ENCODE measurements at regions not wholly inside any gene's neighbourhood (a gene's known extent, or its start where the extent isn't known, plus 50 kb on each side); places are given as distances from the start of the nearest gene placed in this dataset.

- TF ChIP-seq CTCF (IDR thresholded peaks at IDR 0.05; ENCODE audit: insufficient read depth, missing control alignments) = no peak
- DNase-seq (ENCODE audit: insufficient read length, low spot score) (no peak), FAIRE-seq (no peak)
Observed at GRCh38 chr7:114755856-114756255, 166.0 kb upstream of the MDFIC start.

GRCh38 chr7:114758661-114759227 is 163.2 kb upstream of the MDFIC start:
- DNase-seq (ENCODE audit: insufficient read length, low spot score) (no peak), FAIRE-seq (no peak)
- no peak for TF ChIP-seq CTCF (IDR thresholded peaks at IDR 0.05; ENCODE audit: insufficient read depth, missing control alignments)

- no peak for FAIRE-seq
Observed at GRCh38 chr7:114759347-114760062, 162.4 kb upstream of the MDFIC start.

GRCh38 chr7:114760477-114760876 is 161.4 kb upstream of the MDFIC start:
- FAIRE-seq (no peak), DNase-seq (ENCODE audit: insufficient read length, low spot score) (no peak)
- TF ChIP-seq CTCF (IDR thresholded peaks at IDR 0.05; ENCODE audit: insufficient read depth, missing control alignments) = no peak

More at GRCh38 chr7:114759347-114760062, 162.4 kb upstream of the MDFIC start:
- no peak for TF ChIP-seq CTCF (IDR thresholded peaks at IDR 0.05; ENCODE audit: insufficient read depth, missing control alignments)
- DNase-seq (ENCODE audit: insufficient read length, low spot score) = no peak

GRCh38 chr7:114761973-114762372 is 159.9 kb upstream of the MDFIC start:
- no peak for DNase-seq (ENCODE audit: insufficient read length, low spot score)
- no peak for FAIRE-seq
- TF ChIP-seq CTCF (IDR thresholded peaks at IDR 0.05; ENCODE audit: insufficient read depth, missing control alignments) = no peak

- DNase-seq (ENCODE audit: insufficient read length, low spot score) (no peak), FAIRE-seq (no peak)
- no peak for TF ChIP-seq CTCF (IDR thresholded peaks at IDR 0.05; ENCODE audit: insufficient read depth, missing control alignments)
Observed at GRCh38 chr7:114765331-114766040, 156.4 kb upstream of the MDFIC start.

GRCh38 chr7:114766041-114766356 is 155.9 kb upstream of the MDFIC start:
- TF ChIP-seq CTCF (IDR thresholded peaks at IDR 0.05; ENCODE audit: insufficient read depth, missing control alignments) = no peak
- no peak for DNase-seq (ENCODE audit: insufficient read length, low spot score)
- FAIRE-seq = no peak
